ENCODE measurements at regions not wholly inside any gene's neighbourhood (a gene's known extent, or its start where the extent isn't known, plus 50 kb on each side); places are given as distances from the start of the nearest gene placed in this dataset.

GRCh38 chr22:27483095-27483785, 318.3 kb downstream of the MN1 start:
- Histone ChIP-seq H3K9me3 (ENCODE audit: control insufficient read depth, insufficient read depth, low read length) (no peaks in the 10 kb centered on the region), H3K4me1 (ENCODE audit: insufficient read depth, low read length) (peaks cover 21% of the 10 kb centered on the region), H3K36me3 (ENCODE audit: insufficient read depth, low read length) (no peaks in the 10 kb centered on the region), H3K9ac (ENCODE audit: low read depth, low read length) (no peak overlapping the region)

GRCh38 chr22:27485842-27486241, 315.7 kb downstream of the MN1 start:
- Histone ChIP-seq H3K4me1 (ENCODE audit: insufficient read depth, low read length) (peaks cover 11% of the 10 kb centered on the region), H3K9me3 (ENCODE audit: control insufficient read depth, insufficient read depth, low read length) (no peaks in the 10 kb centered on the region), H3K36me3 (ENCODE audit: insufficient read depth, low read length) (no peaks in the 10 kb centered on the region), H3K9ac (ENCODE audit: low read depth, low read length) (no peak overlapping the region)

GRCh38 chr22:27487600-27488452, 313.7 kb downstream of the MN1 start:
- Histone ChIP-seq H3K4me1 (ENCODE audit: insufficient read depth, low read length) (no peaks in the 10 kb centered on the region), H3K9ac (ENCODE audit: low read depth, low read length) (no peak overlapping the region), H3K36me3 (ENCODE audit: insufficient read depth, low read length) (no peaks in the 10 kb centered on the region), H3K9me3 (ENCODE audit: control insufficient read depth, insufficient read depth, low read length) (no peaks in the 10 kb centered on the region; the same call in 1 of the 2 replicates)

- Histone ChIP-seq H3K9ac (ENCODE audit: low read depth, low read length) (no peak overlapping the region), H3K36me3 (ENCODE audit: insufficient read depth, low read length) (no peaks in the 10 kb centered on the region), H3K9me3 (ENCODE audit: control insufficient read depth, insufficient read depth, low read length) (no peaks in the 10 kb centered on the region; the same call in 1 of the 2 replicates), H3K4me1 (ENCODE audit: insufficient read depth, low read length) (no peaks in the 10 kb centered on the region)
Measured at GRCh38 chr22:27488456-27489177, 312.9 kb downstream of the MN1 start.

- no peak overlapping the region for H3K9ac ChIP-seq (ENCODE audit: low read depth, low read length)
- H3K9me3 ChIP-seq (ENCODE audit: control insufficient read depth, insufficient read depth, low read length) = no peaks in the 10 kb centered on the region; the same call in 1 of the 2 replicates
- H3K4me1 ChIP-seq (ENCODE audit: insufficient read depth, low read length) = no peaks in the 10 kb centered on the region
- no peaks in the 10 kb centered on the region for H3K36me3 ChIP-seq (ENCODE audit: insufficient read depth, low read length)
Measured at GRCh38 chr22:27489178-27489675, 312.3 kb downstream of the MN1 start.

- Histone ChIP-seq H3K36me3 (ENCODE audit: insufficient read depth, low read length) (no peaks in the 10 kb centered on the region), H3K9me3 (ENCODE audit: control insufficient read depth, insufficient read depth, low read length) (no peaks in the 10 kb centered on the region; the same call in 1 of the 2 replicates), H3K9ac (ENCODE audit: low read depth, low read length) (no peak overlapping the region), H3K4me1 (ENCODE audit: insufficient read depth, low read length) (peaks cover 4% of the 10 kb centered on the region; the same call in 1 of the 2 replicates)
Measured at GRCh38 chr22:27490080-27490479, 311.5 kb downstream of the MN1 start.

- Histone ChIP-seq H3K4me1 (ENCODE audit: insufficient read depth, low read length) (peaks cover 9% of the 10 kb centered on the region; the same call in 1 of the 2 replicates), H3K36me3 (ENCODE audit: insufficient read depth, low read length) (no peaks in the 10 kb centered on the region), H3K9ac (ENCODE audit: low read depth, low read length) (no peak overlapping the region), H3K9me3 (ENCODE audit: control insufficient read depth, insufficient read depth, low read length) (no peaks in the 10 kb centered on the region; the same call in 1 of the 2 replicates)
Measured at GRCh38 chr22:27491888-27492287, 309.7 kb downstream of the MN1 start.

- H3K36me3 ChIP-seq (ENCODE audit: insufficient read depth, low read length) = no peaks in the 10 kb centered on the region
- H3K9ac ChIP-seq (ENCODE audit: low read depth, low read length) = no peak overlapping the region
- no peaks in the 10 kb centered on the region; the same call in 1 of the 2 replicates for H3K9me3 ChIP-seq (ENCODE audit: control insufficient read depth, insufficient read depth, low read length)
- peaks cover 9% of the 10 kb centered on the region; the same call in 1 of the 2 replicates for H3K4me1 ChIP-seq (ENCODE audit: insufficient read depth, low read length)
Measured at GRCh38 chr22:27492566-27493201, 308.9 kb downstream of the MN1 start.

GRCh38 chr22:27493796-27494195, 307.8 kb downstream of the MN1 start:
- H3K4me1 ChIP-seq (ENCODE audit: insufficient read depth, low read length) = peaks cover 9% of the 10 kb centered on the region; the same call in 1 of the 2 replicates

GRCh38 chr22:27494785-27495184, 306.8 kb downstream of the MN1 start:
- Histone ChIP-seq H3K36me3 (ENCODE audit: insufficient read depth, low read length) (no peaks in the 10 kb centered on the region), H3K9ac (ENCODE audit: low read depth, low read length) (no peak overlapping the region), H3K4me1 (ENCODE audit: insufficient read depth, low read length) (peaks cover 13% of the 10 kb centered on the region; the same call in 1 of the 2 replicates), H3K9me3 (ENCODE audit: control insufficient read depth, insufficient read depth, low read length) (no peaks in the 10 kb centered on the region; the same call in 1 of the 2 replicates)

More at GRCh38 chr22:27493796-27494195, 307.8 kb downstream of the MN1 start:
- no peaks in the 10 kb centered on the region for H3K36me3 ChIP-seq (ENCODE audit: insufficient read depth, low read length)
- no peaks in the 10 kb centered on the region; the same call in 1 of the 2 replicates for H3K9me3 ChIP-seq (ENCODE audit: control insufficient read depth, insufficient read depth, low read length)
- no peak overlapping the region for H3K9ac ChIP-seq (ENCODE audit: low read depth, low read length)

- Histone ChIP-seq H3K4me1 (ENCODE audit: insufficient read depth, low read length) (peaks cover 13% of the 10 kb centered on the region; the same call in 1 of the 2 replicates), H3K36me3 (ENCODE audit: insufficient read depth, low read length) (no peaks in the 10 kb centered on the region), H3K9ac (ENCODE audit: low read depth, low read length) (no peak overlapping the region), H3K9me3 (ENCODE audit: control insufficient read depth, insufficient read depth, low read length) (no peaks in the 10 kb centered on the region; the same call in 1 of the 2 replicates)
Measured at GRCh38 chr22:27495325-27495724, 306.2 kb downstream of the MN1 start.

- H3K36me3 ChIP-seq (ENCODE audit: insufficient read depth, low read length) = no peaks in the 10 kb centered on the region; the same call in 1 of the 2 replicates
- H3K9ac ChIP-seq (ENCODE audit: low read depth, low read length) = no peak overlapping the region
- H3K9me3 ChIP-seq (ENCODE audit: control insufficient read depth, insufficient read depth, low read length) = peaks cover 4% of the 10 kb centered on the region
- peaks cover 16% of the 10 kb centered on the region; the same call in 1 of the 2 replicates for H3K4me1 ChIP-seq (ENCODE audit: insufficient read depth, low read length)
Measured at GRCh38 chr22:27499121-27499520, 302.4 kb downstream of the MN1 start.

GRCh38 chr22:27501191-27501936, 300.2 kb downstream of the MN1 start:
- H3K9ac ChIP-seq (ENCODE audit: low read depth, low read length) = no peak overlapping the region
- peaks cover 7% of the 10 kb centered on the region; the same call in 1 of the 2 replicates for H3K4me1 ChIP-seq (ENCODE audit: insufficient read depth, low read length)
- H3K9me3 ChIP-seq (ENCODE audit: control insufficient read depth, insufficient read depth, low read length) = peaks cover 4% of the 10 kb centered on the region
- H3K36me3 ChIP-seq (ENCODE audit: insufficient read depth, low read length) = no peaks in the 10 kb centered on the region; the same call in 1 of the 2 replicates
